Kidney epithelial cell (primary cell): ENCODE measurements at regions not wholly inside any gene's neighbourhood (a gene's known extent, or its start where the extent isn't known, plus 50 kb on each side); places are given as distances from the start of the nearest gene placed in this dataset.

ENCODE experiments used
- DNase-seq: peaks from one replicate; pipeline ENCODE4 v3.0.0-alpha.2; 2010; ENCODE audit warnings: low read depth
- H3K27me3 ChIP-seq: 2 replicates; pipeline ENCODE4 v1.6.0; 2011; ENCODE audit warnings: low read length; ENCODE audit not compliant: control insufficient read depth, insufficient read depth
- H3K36me3 ChIP-seq: 2 replicates; pipeline ENCODE4 v1.5.1; 2011; ENCODE audit warnings: low read length; ENCODE audit not compliant: control insufficient read depth, insufficient read depth
- H3K4me3 ChIP-seq: 2 replicates; pipeline ENCODE4 v1.5.1; 2011; ENCODE audit warnings: low read depth, mild to moderate bottlenecking, control low read depth, low read length
- TF ChIP-seq, protein P1 (sequence below): IDR thresholded peaks from 2 replicates; pipeline ENCODE4 v1.5.1; 2011; ENCODE audit warnings: mild to moderate bottlenecking, moderate library complexity, low read length, control low read depth, inconsistent platforms; ENCODE audit not compliant: insufficient read depth, poor library complexity, severe bottlenecking

DNA sequence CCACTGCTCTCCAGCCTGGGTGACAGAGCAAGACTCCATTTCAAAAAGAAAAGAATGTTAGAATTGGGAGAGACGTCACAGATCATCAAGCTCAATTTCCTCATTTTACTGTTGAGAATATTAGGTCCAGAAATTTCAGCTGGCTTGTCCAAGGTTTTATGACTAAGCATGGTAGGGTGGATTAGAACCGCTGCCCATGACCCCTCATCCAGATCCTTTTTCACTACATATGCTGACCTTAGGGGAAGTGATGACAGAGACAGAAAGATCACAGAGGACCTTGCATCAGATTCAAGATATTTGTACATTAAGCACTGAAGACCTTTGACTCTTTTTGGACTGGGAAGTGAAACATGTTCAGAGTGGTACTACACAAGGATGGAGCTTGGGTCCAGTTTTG is 134.5 kb downstream of the ADAMTS15 start:
- DNase-seq: no peak
- TF ChIP-seq, protein P1, sequence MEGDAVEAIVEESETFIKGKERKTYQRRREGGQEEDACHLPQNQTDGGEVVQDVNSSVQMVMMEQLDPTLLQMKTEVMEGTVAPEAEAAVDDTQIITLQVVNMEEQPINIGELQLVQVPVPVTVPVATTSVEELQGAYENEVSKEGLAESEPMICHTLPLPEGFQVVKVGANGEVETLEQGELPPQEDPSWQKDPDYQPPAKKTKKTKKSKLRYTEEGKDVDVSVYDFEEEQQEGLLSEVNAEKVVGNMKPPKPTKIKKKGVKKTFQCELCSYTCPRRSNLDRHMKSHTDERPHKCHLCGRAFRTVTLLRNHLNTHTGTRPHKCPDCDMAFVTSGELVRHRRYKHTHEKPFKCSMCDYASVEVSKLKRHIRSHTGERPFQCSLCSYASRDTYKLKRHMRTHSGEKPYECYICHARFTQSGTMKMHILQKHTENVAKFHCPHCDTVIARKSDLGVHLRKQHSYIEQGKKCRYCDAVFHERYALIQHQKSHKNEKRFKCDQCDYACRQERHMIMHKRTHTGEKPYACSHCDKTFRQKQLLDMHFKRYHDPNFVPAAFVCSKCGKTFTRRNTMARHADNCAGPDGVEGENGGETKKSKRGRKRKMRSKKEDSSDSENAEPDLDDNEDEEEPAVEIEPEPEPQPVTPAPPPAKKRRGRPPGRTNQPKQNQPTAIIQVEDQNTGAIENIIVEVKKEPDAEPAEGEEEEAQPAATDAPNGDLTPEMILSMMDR: no peak
- H3K27me3 ChIP-seq: no peaks in the 10 kb centered on the region
- no peak overlapping the region for H3K4me3 ChIP-seq
- no peaks in the 10 kb centered on the region for H3K36me3 ChIP-seq

DNA sequence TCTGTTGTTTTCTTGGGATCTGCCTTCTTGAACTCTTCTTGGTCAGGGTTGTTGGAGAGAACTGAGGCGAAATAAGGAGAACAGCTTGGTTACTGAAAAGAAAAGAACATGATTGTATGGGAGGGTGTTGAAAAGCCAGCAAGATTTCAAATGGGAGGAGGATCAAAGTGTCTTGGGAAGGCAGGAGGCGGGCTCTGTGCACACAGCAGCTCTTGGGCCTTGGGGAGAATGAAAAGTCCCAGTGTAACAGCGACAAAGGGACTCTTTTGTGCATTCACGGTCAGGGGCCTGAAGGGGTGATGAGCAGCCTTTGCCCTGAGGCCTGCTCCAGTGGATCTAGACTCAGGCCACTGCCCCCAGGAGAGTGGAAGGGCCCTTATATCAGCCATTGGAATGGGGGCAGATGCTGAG is 135.4 kb downstream of the ADAMTS15 start:
- Histone ChIP-seq H3K27me3 (no peaks in the 10 kb centered on the region), H3K4me3 (no peak overlapping the region), H3K36me3 (no peaks in the 10 kb centered on the region)
- TF ChIP-seq, protein P1: no peak
- DNase-seq: no peak

DNA sequence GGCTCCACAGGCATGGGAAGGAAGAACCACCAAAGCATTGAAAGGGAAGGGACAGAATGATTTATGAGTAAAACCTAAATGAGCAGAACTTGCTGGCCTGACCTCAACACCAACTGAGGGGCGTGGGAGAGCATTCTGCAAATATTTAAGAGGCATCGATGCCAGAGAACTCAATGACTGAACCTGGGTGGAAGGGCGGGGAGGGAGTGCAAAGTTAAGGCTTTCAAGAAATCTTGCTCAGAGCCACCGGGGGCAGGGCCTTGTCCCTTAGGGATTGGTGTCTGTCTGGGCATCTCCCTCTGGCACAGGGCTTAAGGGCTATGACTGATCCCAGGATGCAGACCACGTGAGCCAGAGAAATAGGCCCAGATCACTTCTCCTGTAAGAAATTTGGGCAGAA is 137.1 kb downstream of the ADAMTS15 start:
- peak; percentile 44 for DNase-seq
- TF ChIP-seq, protein P1: no peak

DNA sequence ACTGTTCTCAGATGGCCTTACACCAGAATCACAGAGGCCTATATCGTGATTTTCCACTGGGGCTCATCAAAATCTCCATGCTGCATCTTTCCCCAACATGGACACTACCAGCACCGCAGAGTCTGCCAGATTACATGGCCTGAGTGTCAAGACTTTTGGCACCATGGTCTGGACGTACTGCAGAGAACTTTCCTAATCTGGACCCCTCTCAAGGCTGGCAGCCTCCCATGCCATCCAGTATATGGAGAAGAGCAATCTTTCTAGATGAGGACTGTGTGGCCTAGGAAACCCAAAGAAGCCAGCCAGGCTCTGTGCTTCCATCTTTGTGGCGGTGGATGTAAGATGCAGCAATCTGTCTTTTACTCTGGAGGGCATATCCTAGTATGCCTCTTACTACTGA is 139.2 kb downstream of the ADAMTS15 start:
- TF ChIP-seq, protein P1: no peak
- H3K4me3 ChIP-seq: no peak overlapping the region

More for the DNA sequence above, 137.1 kb downstream of the ADAMTS15 start:
- Histone ChIP-seq H3K36me3 (no peaks in the 10 kb centered on the region), H3K4me3 (no peak overlapping the region), H3K27me3 (no peaks in the 10 kb centered on the region)

DNA sequence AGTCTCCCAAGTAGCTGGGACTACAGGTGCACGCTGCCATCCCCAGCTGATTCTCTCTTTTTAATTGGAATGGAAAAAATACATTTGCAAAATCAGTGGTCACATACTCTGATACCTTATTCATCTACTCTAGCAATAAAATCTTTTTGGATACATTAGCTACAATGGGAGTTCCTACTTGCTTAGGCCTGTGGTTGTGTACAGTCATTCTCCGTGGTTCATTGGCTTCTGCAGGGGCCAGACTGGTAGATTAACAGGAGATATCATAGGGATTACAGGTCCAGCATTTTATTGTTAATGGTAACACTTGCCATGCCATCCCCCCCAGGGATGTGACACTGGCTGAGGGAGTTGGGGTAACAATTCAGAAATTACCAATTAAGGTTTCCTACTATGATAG is 140.0 kb downstream of the ADAMTS15 start:
- no peaks in the 10 kb centered on the region for H3K36me3 ChIP-seq
- no peak for DNase-seq
- no peaks in the 10 kb centered on the region for H3K27me3 ChIP-seq
- TF ChIP-seq, protein P1: no peak
- H3K4me3 ChIP-seq: no peak overlapping the region

More for the DNA sequence above, 139.2 kb downstream of the ADAMTS15 start:
- DNase-seq: no peak
- Histone ChIP-seq H3K27me3 (no peaks in the 10 kb centered on the region), H3K36me3 (no peaks in the 10 kb centered on the region)

DNA sequence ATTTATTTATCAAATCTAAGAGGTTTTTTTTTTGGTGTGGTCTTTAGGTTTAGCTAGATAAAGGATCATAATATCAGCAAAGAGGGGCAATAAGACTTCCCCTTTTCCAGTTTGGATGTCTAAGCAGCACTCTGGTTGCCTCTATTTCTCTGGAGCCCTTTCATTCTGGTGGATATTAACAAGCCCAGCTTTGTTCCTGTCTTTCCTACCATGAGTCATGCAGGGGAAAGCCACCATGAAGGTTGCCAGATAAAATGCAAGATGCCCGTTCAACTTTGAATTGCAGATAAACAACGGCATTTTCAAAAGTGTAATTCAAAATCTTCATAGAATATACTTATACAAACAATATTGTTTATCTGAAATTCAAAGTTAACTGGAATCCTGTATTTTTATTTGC is 143.6 kb downstream of the ADAMTS15 start:
- no peak for DNase-seq

More for the DNA sequence above, 143.6 kb downstream of the ADAMTS15 start:
- TF ChIP-seq, protein P1: no peak
- Histone ChIP-seq H3K27me3 (no peaks in the 10 kb centered on the region), H3K36me3 (no peaks in the 10 kb centered on the region), H3K4me3 (no peak overlapping the region)
